H54 (cell line): ENCODE measurements at regions not wholly inside any gene's neighbourhood (a gene's known extent, or its start where the extent isn't known, plus 50 kb on each side); places are given as distances from the start of the nearest gene placed in this dataset.
A peak's percentile ranks its signal among the peaks of the same experiment; 100 is the strongest.

ENCODE experiments used
- DNase-seq: peaks from one replicate; pipeline ENCODE4 v3.0.0; 2011; ENCODE audit warnings: low spot score, mixed read lengths; ENCODE audit not compliant: insufficient read length
- FAIRE-seq: peaks from 3 replicates; lab custom pipeline; 2011; peaks lifted over from hg19 to GRCh38; lab: Jason Lieb, UNC
- POLR2A ChIP-seq: IDR thresholded peaks from 2 replicates; pipeline ENCODE4 v1.6.1; 2011; ENCODE audit warnings: low read depth, mild to moderate bottlenecking, low read length

DNA sequence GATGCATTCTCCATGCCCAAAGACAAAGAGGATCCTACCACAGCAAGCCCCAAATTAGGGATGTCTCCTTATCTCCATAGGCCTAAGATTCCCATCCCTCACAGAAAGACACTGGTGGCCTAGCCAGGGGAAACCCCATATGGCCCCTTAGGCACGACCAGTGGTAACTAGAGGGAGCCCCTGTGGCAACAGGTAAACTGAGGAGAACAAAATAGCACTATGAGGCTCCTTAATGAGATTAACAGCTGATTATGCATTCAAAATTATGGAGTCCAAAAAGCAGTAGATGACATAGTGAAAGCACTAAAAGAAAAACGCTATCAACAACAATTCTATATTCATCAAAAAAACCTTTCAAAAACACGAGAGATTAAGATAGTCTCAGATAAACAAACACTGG, 234.0 kb downstream of the DIRAS2 start:
- no peak for FAIRE-seq
- no peak for TF ChIP-seq POLR2A
- no peak for DNase-seq

DNA sequence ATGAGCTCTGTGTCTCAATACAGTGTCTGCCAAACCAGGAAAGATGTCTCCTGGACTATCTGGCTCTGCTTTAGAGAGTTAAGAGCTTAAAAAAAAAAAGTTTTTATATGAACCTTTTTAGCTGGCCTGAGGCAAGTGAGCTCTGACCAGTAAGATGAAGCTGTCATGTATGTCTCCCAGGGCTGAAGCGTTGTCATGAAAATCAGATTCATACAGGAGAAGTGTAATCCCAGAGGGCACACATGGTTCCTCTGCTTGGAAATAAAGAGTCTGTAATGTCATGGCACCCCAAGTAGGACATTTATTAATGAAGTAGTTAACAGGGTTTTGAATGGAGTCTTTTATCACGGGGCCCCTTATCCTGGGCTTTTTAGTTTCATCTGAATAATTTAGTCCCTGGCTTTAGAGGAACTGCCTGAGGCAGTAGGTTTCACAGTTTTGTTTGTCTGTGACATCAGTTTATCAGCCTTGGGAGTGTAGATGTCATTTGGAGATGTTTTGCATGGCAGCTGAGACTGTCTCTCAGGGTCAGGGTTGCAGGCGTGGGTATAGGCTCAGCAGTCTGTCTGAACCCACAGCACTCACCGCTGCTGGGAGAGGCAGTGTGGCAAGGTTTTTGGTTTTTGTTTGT, 223.3 kb downstream of the DIRAS2 start:
- no peak for DNase-seq
- TF ChIP-seq POLR2A, result no peak
- FAIRE-seq, result no peak

DNA sequence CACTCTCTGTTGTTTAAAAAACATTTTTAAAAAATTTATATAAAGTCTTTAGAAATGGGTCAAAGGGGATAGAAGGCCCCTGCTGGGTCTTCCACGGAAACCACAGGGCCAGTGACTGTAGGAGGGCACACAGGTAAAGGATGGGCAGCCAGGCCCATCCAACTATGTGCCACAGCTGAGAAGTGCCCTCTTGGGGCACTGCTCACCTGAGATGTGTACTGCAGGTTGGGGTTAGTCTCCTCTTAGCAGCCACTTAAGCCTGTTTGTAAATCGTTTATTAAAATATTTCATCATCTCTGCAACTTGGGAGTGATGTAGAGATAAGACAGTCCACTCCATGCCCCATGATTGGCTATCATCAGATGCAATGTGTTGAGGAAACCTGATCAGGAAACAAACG, 222.4 kb downstream of the DIRAS2 start:
- FAIRE-seq (no peak), DNase-seq (no peak)
- TF ChIP-seq POLR2A, result no peak

DNA sequence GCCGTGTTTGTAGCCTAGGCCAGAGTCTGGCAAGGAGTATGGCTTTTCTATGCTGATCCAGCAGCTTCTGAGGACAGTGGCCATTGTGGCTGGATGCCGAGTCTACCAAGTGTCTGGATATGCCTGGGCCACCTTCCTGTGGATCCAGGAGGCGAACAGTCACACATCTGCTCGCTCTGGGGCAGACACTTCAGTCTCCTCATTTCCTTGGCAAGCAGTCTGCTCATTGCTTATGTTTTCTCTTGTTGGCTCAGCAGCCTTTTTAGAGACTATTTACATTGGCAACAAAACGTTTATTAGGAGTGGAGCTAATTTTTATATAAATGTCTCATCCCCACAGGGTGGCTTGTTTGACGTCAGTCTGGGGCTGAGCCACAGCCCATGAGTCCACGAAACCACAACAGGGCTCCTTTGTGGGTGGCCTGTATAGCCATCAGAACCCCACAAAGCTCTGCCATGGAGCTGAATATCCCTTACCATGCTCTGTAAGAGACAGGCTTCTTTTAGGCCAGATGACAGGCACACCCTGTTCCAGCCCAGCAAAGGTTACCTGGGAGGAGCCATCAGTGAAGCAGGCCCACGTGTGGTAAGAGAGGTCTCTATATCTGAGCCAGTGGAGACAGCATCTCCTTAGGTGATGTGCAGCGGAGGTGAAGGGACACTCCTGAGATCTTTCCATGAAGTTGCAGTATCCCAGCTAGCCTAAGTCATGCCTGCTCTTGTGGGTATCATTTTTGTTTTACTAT, 221.7 kb downstream of the DIRAS2 start:
- no peak for TF ChIP-seq POLR2A
- FAIRE-seq, result no peak
- no peak for DNase-seq

DNA sequence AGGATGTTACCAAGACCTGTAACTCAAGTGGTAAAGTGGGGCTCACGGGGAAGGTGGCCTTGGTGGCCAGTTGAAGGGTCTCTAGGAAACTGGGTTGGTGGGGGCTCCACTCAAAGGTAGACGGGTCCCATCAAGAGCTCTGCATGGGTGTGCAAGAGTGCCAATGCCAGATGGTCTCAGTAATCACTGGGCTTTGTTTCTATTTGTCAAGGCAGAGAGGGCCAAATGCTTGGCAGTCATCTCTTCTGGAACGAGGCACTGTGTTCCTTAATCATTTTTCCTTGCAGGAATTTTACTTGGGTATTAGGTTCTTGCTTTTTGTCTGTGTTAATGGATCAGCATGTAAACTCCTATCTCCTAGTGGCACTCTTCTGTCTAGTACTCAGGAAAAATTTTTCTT, 220.8 kb downstream of the DIRAS2 start:
- DNase-seq (no peak), FAIRE-seq (no peak)
- no peak for TF ChIP-seq POLR2A

DNA sequence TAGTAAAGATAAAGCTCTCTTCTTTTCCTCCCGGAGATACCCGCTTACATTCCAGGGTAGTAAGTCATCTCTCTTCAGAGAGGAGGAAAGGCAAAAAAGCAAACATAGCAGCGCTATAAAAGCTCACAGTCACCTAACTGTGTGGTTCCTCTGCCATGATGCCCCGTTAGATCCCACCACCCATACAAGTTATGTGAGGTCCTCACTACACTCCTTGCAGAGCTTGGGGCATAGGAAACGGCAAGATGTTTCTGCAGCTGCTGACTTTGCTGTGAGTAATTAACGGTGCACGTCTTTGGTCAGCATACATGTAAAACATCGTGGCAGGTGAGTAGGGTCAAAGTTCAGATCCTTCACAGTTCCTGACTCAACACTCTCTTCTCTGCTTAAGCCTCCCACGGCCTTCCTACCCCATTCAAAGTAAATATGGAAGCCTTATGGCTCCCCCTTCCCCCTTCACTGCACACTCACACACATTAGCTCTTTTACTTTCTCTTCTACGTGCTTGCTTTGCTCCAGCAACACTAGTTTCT, 218.9 kb downstream of the DIRAS2 start:
- no peak for TF ChIP-seq POLR2A
- FAIRE-seq, result no peak
- DNase-seq, result no peak

DNA sequence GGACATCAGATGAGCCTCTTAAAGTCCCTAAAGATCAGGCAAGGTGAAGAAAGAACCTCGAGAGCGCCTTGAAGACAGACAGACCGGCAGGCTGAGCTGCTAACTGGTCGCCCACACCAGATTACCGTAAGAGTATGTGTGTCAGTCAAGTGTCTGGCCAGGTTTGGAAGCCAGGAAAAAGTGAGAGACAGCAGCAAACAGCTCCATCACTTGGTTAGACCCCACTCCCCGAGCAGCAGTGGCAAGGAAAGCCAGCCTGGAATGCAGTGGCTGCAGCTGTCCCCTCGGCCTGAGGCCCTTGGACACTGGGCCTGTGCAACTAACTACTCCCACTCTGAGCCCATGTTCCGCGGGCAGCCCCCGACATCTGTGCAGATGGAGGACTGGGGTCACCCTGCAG, 214.1 kb downstream of the DIRAS2 start:
- FAIRE-seq, result no peak
- TF ChIP-seq POLR2A, result no peak

DNA sequence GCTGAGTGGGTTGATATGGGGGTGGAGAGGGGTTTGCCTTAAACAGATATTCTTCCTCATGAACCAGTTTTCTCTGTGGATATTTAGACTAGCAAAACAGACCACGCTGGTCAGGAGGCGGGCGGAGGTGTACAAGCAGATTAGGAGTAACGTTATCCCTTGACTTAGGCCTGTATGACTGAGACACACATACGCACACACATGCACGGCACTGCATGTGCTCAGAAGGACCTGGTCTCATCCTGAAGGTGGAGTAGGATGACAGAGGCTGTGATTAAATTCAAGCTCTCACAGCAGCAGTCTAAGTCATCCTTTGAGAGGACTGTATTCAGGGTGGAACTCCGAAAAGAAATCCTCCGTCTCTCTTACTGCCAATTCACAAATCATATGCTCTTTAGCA, 209.7 kb downstream of the DIRAS2 start:
- no peak for TF ChIP-seq POLR2A
- no peak for DNase-seq
- no peak for FAIRE-seq

More for the DNA sequence above, 214.1 kb downstream of the DIRAS2 start:
- DNase-seq, result no peak

DNA sequence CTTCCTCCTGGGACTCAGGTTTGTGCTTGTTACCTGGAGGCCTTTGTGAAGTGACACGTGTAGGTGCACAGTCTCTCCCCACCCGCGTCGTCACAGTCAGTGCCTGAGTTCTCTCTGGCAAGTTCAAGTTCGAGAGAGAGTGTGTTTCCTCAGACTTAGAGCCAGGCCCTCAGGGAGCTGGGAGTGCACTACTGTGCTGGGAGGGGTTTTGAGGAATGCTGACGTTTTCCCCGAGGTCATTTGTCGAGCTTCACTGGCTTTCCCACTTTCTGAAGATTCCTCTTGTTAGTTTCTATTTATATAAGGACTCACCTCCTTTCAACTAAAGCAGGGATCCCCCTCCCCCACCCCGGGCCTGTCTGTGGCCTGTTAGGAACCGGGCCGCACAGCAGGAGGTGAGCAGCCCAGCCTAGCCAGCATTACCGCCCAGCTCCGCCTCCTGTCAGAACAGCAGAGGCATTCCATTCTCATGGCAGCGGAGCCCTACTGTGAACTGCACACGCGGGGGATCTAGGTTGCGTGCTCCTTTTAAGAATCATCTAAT, 209.2 kb downstream of the DIRAS2 start:
- DNase-seq, result peak; percentile 29
- FAIRE-seq, result peak; percentile 75
- no peak for TF ChIP-seq POLR2A

DNA sequence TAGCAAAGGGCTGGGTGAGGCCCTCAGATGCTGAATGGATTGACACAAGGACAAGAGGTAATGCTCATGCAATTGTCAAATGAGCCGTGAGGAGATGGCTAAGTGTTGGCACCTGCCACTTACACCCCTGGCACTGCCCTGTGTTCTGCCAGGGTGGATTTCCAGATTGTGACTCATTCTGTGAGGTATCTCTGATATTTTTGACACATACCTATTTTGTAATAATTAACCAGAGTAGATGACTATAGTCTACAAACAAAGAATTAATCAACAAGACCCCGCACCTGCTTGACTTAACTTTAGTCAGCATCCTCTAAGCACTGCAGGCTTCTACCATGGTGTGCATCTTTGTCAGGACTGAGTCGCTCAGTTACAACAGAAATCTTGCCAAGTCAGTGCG, 200.8 kb downstream of the DIRAS2 start:
- DNase-seq (no peak), FAIRE-seq (no peak)
- TF ChIP-seq POLR2A, result no peak

DNA sequence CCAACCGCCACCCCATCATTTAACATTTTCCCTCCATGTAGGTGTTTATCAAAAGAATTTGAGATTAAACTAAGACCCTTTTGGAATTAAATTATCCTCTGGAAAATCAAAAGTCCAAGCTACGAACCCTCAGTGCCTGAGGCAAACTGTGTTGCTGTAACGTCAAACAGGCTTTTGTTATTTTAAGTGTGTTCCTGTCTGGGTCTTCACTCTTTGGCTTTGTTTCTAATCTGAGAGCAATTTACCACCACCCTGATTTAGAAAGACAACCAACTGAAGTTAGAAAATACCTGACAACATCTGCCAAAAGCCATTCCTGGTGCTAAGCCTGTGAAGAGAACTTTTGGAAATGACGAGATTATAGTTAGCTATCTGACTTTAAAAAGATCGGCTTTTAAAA, 199.9 kb downstream of the DIRAS2 start:
- no peak for DNase-seq
- no peak for FAIRE-seq
- no peak for TF ChIP-seq POLR2A

DNA sequence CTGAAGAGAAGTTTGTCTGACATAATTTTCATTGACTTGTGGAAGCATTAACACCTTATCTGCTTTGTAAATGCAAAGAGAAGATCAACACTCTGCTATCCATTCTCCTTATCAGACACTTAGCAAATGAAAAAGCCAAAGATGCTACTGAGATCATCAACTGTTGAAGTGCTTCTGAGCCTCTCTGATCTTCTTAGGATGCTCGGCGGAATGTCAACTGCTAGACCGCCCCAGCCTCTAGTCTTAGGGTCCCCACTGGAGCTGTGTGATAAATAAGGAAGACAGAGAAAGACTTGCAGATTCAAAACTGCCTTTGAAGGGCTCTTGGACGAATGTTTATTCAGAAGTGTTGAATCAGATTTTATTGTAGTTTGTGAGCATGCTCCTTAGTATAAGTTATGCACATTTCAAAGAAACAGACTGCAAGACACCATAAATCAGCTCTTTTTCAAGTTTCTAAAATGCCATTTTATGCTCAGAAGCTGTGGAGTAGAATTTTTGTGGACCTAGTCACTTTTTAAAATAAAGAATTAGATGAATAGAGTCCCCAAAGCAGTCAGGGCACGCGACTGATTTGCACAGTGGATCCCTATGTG, 197.9 kb downstream of the DIRAS2 start:
- DNase-seq, result no peak
- TF ChIP-seq POLR2A, result no peak
- no peak for FAIRE-seq

DNA sequence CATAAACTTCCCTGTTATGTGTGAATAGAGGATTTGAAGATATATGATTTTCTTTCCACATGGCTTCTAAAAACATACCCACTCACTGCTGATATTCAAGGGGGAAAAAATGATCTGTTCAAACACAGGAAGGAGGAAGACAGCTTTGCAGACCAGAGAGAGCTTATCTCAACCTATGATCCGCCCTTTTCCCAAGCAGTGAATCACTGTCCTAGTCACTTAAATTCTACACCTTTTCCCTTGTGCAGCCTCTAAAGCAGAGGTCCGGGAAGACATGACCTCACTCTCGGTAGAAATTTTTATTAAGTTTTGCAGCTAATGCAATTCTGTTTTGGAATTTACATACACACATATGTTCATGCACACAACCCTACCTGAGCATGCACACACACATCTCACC, 197.2 kb downstream of the DIRAS2 start:
- no peak for TF ChIP-seq POLR2A
- FAIRE-seq, result no peak
- no peak for DNase-seq

DNA sequence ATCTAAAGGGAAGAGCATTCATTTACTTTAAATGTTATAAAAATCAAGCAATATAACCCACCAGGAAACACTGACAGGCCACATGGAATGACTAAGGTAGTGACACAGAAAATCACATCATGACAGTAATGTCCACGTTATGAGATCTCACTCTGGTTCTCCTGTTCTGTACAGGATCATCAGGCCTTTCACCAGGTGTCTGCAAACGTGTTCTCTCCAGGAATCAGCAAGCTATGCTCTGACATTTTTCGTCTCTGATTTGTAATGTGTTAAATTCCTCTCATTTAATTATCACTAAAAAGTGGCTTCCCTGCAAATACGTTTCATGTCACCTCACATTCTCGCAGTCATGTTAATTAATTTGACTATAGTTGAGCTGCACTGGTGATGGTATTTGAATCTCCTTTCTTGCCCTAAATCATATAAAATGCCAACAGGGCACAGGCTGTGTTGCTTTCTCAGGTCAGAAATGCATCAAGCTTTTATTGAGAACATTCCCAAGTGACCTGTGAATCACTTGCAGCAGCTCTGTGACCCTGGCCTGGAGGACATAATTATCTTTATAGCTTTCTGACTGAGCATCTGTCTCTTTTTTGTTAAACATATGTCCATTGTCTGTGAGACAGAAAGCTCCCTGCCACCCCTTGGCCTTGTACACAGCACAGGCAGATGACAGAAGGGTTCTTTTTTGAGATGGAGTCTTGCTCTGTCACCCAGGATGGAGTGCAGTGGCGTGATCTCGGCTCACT, 196.2 kb downstream of the DIRAS2 start:
- FAIRE-seq (no peak), DNase-seq (no peak)
- TF ChIP-seq POLR2A, result no peak
